ENCODE measurements at regions not wholly inside any gene's neighbourhood (a gene's known extent, or its start where the extent isn't known, plus 50 kb on each side); places are given as distances from the start of the nearest gene placed in this dataset.

GRCh38 chr10:128178302-128178958 is 52.2 kb upstream of the MKI67 start:
- Histone ChIP-seq H3K27me3 (ENCODE audit: insufficient read depth in 3 of 3, low read length in 2 of 3) (no peaks in the 10 kb centered on the region), H3K27ac (no peak overlapping the region), H3K9me3 (peaks cover 19% of the 10 kb centered on the region), H3K4me3 (no peak overlapping the region), H3K4me1 (no peaks in the 10 kb centered on the region), H3K36me3 (ENCODE audit: insufficient read depth in 1 of 2, low read depth in 1 of 2) (no peaks in the 10 kb centered on the region)
- intact Hi-C loops (cut with DNase I) = no loop called here
- TF ChIP-seq CTCF (IDR thresholded peaks at IDR 0.05) = no peak
- no peak for DNase-seq
- no peak for ATAC-seq
- WGBS, 3 donors = 58 to 60% (median 59%) methylated on average over 7 of the region's 7 CpGs

DNA sequence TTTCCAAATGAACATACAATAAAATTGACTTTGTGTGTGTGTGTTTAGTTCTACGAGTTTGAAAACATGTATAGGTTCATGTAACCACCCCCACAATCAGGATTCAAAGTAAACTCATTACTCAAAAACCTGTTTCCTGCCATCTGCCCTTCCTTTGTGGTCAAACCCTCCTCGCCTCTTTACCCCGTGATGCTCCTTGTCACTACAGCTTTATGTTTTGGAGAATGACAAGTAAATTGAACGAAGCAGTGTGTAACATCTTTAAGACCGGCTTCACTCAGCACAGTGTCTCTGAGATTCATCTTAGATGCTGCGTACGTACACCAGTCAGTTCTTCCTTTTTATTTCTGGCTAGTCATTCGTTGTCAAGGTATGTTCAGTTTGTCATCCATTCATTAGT is 54.6 kb upstream of the MKI67 start:
- Histone ChIP-seq H3K27ac (no peak overlapping the region), H3K4me3 (no peak overlapping the region), H3K4me1 (no peaks in the 10 kb centered on the region), H3K27me3 (ENCODE audit: insufficient read depth in 3 of 3, low read length in 2 of 3) (peaks cover 0 to 3% (median 2%) of the 10 kb centered on the region in 3 donors), H3K9me3 (peaks cover 15% of the 10 kb centered on the region), H3K36me3 (ENCODE audit: insufficient read depth in 1 of 2, low read depth in 1 of 2) (no peaks in the 10 kb centered on the region)
- no peak for ATAC-seq
- TF ChIP-seq CTCF (IDR thresholded peaks at IDR 0.05) = no peak
- DNase-seq = no peak
- intact Hi-C loops (cut with DNase I) = no loop called here
- 75 to 78% (median 76%) methylated on average over 8 of the region's 8 CpGs for WGBS, 3 donors

- 66 to 80% (median 72%) methylated on average over 1 of the region's 1 CpG for WGBS, 3 donors
- Histone ChIP-seq H3K36me3 (ENCODE audit: insufficient read depth in 1 of 2, low read depth in 1 of 2) (no peaks in the 10 kb centered on the region), H3K4me3 (no peak overlapping the region), H3K9me3 (peaks cover 12% of the 10 kb centered on the region), H3K27me3 (ENCODE audit: insufficient read depth in 3 of 3, low read length in 2 of 3) (peaks cover 2 to 11% (median 5%) of the 10 kb centered on the region in 3 donors), H3K27ac (no peak overlapping the region), H3K4me1 (no peaks in the 10 kb centered on the region)
- intact Hi-C loops (cut with DNase I) = no loop called here
- no peak for DNase-seq
- ATAC-seq = no peak
- TF ChIP-seq CTCF (IDR thresholded peaks at IDR 0.05) = no peak
These were observed 59.4 kb upstream of the MKI67 start for GRCh38 chr10:128185627-128186026.

DNA sequence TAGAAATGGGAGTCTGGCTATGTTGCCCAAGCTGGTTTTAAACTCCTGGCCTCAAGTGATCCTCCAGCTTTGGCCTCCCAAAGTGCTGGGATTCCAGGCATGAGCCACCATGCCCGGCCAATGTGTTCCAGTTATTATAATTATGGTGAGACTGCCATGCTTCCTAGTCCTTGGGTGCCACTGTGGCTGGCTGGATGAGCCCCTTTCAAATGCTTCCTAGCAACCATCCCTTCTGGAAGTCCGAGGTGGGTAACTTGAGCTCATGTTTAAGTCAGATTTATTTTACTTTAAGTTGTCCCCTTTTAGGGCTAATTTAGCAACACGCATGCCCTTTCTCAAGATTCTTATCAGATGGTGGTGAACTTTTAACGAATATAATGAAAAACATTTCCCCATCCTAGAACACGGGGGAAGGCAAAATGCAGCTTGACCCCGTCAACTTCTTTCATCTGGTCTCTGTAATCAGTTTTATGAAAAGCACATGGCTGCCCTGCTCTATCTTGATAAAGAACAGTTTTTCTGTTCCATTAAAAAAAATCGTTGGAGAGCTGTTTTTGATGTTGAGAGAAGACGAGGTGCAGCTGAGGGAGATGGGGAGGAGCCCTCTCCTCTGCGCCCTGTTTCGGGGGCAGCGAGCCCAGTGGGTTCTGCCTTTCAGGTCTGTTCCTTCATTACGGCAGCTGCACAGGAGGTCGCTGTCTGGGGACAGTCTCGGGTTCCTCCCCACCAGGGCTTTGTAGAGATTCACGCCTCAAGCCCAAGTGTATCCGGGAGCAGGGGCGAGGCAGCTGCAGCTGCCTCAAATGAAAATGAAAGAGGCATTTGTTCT is 61.0 kb upstream of the MKI67 start:
- Histone ChIP-seq H3K4me1 (no peaks in the 10 kb centered on the region), H3K27me3 (ENCODE audit: insufficient read depth in 3 of 3, low read length in 2 of 3) (peaks cover 2 to 11% (median 5%) of the 10 kb centered on the region in 3 donors), H3K36me3 (ENCODE audit: insufficient read depth in 1 of 2, low read depth in 1 of 2) (no peaks in the 10 kb centered on the region), H3K9me3 (peaks cover 12% of the 10 kb centered on the region), H3K27ac (no peak overlapping the region), H3K4me3 (no peak overlapping the region)
- ATAC-seq (no peak), DNase-seq (no peak)
- no peak for TF ChIP-seq CTCF (IDR thresholded peaks at IDR 0.05)
- WGBS, 3 donors = 25 to 34% (median 29%) methylated on average over 17 of the region's 17 CpGs
- intact Hi-C loops (cut with DNase I) = no loop called here
